ENCODE measurements at regions not wholly inside any gene's neighbourhood (a gene's known extent, or its start where the extent isn't known, plus 50 kb on each side); places are given as distances from the start of the nearest gene placed in this dataset.
"Not testable (repeated sequence)": the region's sequence is repeated elsewhere in the genome, so short reads cannot be mapped to it uniquely, and the experiment has no call there.

DNA sequence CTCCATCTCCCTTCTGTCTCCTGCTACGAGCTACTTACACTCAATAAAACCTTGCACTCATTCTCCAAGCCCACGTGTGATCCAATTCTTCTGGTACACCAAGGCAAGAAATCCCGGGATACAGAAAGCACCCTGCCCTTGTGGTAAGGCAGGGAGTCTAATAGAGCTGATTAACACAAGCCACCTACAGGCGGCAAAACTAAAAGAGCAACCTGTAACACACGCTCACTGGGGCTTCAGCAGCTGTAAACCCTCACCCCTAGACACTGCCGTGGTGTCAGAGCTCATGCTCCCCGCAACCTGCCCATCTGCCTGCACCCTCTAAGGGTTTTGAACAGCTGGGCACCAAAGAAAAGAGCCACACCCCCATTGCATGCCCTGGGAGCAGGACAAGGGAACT is 755.4 kb upstream of the HTR2C start:
- in situ Hi-C loops (cut with MboI; ENCODE audit: low pct_unique_long_range_greater_than_20kb in 2 of 9, low sequenced_read_pairs in 9 of 9, unreplicated experiment in 9 of 9) = no loop called here
- WGBS, 10 experiments = 60% methylated on average over 1 of the region's 7 CpGs; no CpG with 5 or more reads in 9 of the 10 experiments
- Histone ChIP-seq H3K4me1 (replicated peaks in 1 of 2) (no peaks in the 10 kb centered on the region), H3K27ac (no peak overlapping the region), H3K4me3 (no peak overlapping the region)
- ATAC-seq (replicated peaks in 6 of 8) = no peak

DNA sequence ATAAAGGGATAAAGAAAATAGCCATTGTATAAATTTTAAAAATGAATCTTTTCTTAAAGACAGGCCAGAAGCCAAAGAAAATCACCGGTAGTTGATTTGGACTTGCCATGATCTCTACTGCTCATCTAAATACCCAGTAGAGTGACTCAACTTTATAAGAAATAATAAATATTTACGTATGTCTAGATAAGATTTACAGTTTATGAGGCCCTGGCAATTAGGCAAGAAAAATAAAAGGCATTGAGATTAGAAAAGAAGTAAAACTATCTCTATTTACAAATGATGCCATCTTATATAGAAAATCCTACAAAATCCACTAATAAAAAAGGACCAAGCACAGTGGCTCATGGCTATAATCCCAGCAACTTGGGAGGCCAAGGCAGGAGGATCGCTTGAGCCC is 765.5 kb upstream of the HTR2C start:
- WGBS, 10 experiments = 17 to 100% (median 80%) methylated on average over 1 to 3 of the region's 3 CpGs; no CpG with 5 or more reads in 1 of the 10 experiments
- no peak overlapping the region for H3K27ac ChIP-seq
- no peak for ATAC-seq (replicated peaks in 6 of 8)
- no peaks in the 10 kb centered on the region for H3K4me1 ChIP-seq (replicated peaks in 1 of 2)
- H3K4me3 ChIP-seq = no peak overlapping the region
- in situ Hi-C loops (cut with MboI; ENCODE audit: low pct_unique_long_range_greater_than_20kb in 2 of 9, low sequenced_read_pairs in 9 of 9, unreplicated experiment in 9 of 9) = no loop called here

DNA sequence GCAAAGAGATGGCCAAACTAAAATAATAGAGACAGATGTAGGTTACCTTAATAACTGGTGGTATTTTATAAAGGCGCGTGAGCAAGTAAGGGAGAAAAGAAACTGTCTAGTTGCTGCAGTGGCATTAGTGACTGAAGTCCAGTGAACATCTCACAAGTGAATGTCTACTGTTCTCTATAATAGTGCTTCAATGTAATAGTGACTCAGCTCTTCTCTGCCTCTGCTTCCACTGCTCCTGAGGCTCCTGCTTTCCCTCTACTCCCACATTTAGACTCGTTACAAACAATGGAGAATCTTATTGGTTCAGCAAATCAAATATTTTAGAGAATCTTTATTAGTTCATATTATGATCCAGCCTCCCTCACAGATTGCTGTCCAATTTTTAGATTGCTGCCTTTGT is 779.1 kb upstream of the HTR2C start:
- in situ Hi-C loops (cut with MboI; ENCODE audit: low pct_unique_long_range_greater_than_20kb in 2 of 9, low sequenced_read_pairs in 9 of 9, unreplicated experiment in 9 of 9) = no loop called here

DNA sequence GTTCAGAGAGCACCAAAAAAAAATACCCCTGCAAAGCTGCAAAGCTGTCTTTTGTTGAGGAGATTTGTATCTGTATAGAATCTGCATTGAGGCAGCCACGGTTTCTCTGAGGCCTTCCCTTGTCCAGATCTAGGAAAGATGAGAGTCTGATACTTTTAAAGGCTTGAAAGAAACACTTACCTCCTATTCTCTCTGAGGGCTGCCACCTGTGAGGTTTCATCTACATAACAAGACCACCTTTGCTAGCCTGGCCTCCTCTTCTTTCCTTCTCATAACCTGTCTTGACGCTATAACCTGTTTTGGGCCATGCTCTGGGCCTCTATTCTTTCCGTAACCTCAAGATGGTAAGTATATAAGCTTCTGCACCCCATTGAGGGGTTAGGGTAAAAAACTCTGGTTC is 779.6 kb upstream of the HTR2C start:
- in situ Hi-C loops (cut with MboI; ENCODE audit: low pct_unique_long_range_greater_than_20kb in 2 of 9, low sequenced_read_pairs in 9 of 9, unreplicated experiment in 9 of 9) = no loop called here
- ATAC-seq (replicated peaks in 6 of 8) = no peak
- 18 to 100% (median 37%) methylated on average over 1 to 3 of the region's 3 CpGs; no CpG with 5 or more reads in 5 of the 10 experiments for WGBS, 10 experiments
- Histone ChIP-seq H3K4me1 (replicated peaks in 1 of 2) (peaks cover 0 to 2% of the 10 kb centered on the region in 2 donors), H3K27ac (no peak overlapping the region), H3K4me3 (no peak overlapping the region)

More for the DNA sequence above, 779.1 kb upstream of the HTR2C start:
- Histone ChIP-seq H3K4me1 (replicated peaks in 1 of 2) (peaks cover 0 to 2% of the 10 kb centered on the region in 2 donors), H3K4me3 (no peak overlapping the region), H3K27ac (no peak overlapping the region)
- peak in 5 of 8 experiments; percentile 34 to 57 (median 41) for ATAC-seq (replicated peaks in 6 of 8)
- 14 to 100% (median 83%) methylated on average over 1 to 3 of the region's 3 CpGs; no CpG with 5 or more reads in 5 of the 10 experiments for WGBS, 10 experiments

DNA sequence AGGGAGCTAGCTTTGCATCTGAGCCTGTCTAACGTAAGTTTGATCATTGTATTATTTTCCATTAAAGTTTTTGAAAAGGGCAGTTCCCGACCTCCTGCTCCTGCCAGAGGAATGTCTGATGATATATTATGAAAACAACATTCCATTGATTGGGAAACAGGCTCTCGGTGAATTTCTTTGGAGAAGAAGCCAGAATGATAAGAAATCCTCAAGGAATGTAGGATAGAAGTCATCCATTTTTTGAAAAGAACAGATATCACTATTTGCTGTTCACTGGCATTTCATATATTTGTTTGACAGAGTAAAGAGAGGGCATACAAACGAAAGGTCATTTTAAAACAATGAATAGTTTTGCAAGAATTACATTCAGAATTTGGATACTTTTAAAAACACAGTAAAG is 781.0 kb upstream of the HTR2C start:
- ATAC-seq (replicated peaks in 6 of 8) = no peak
- Histone ChIP-seq H3K27ac (no peak overlapping the region), H3K4me1 (replicated peaks in 1 of 2) (peaks cover 0 to 2% of the 10 kb centered on the region in 2 donors), H3K4me3 (no peak overlapping the region)
- 0 to 84% (median 72%) methylated on average over 1 to 4 of the region's 4 CpGs; no CpG with 5 or more reads in 4 of the 10 experiments for WGBS, 10 experiments
- in situ Hi-C loops (cut with MboI; ENCODE audit: low pct_unique_long_range_greater_than_20kb in 2 of 9, low sequenced_read_pairs in 9 of 9, unreplicated experiment in 9 of 9) = no loop called here

DNA sequence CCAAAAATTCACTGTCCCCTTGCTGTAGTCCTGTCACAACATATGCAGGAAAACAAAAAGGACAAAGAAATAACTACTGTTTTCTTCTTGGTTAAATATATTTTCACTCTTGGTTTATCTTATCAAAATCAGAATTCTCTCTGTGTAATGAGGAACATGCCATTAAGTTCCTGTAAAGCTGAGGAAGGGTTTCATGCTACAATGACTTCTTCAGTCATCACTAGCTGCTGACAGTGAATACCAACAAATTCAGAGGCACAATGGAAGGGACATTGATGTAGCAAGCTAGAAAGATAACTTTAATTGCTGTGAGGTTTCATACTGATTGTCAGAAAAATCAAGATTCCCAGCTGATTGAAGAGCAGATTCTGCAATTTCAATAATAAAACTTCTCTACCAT is 782.9 kb upstream of the HTR2C start:
- no peak for ATAC-seq (replicated peaks in 6 of 8)
- in situ Hi-C loops (cut with MboI; ENCODE audit: low pct_unique_long_range_greater_than_20kb in 2 of 9, low sequenced_read_pairs in 9 of 9, unreplicated experiment in 9 of 9) = no loop called here
- Histone ChIP-seq H3K4me1 (replicated peaks in 1 of 2) (peaks cover 0 to 2% of the 10 kb centered on the region in 2 donors), H3K27ac (no peak overlapping the region), H3K4me3 (no peak overlapping the region)

DNA sequence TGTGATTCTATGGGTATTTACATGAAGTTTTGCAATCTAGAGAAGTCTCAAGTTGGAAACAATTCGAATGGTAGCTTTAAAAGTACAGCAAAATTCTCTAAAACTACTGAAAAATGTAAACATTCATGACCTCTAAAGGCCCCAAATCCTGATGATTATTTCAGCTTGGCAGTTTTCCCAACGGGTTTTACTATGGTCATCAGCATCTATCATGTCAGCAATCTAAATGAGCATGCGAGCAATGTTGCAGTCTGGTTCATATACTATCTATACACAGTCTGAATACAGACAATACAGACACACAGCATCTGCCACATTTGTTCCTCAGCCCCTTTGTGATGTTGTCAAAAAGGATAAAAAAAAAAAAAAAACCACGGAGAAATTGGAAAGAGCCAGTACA is 790.3 kb upstream of the HTR2C start:
- in situ Hi-C loops (cut with MboI; ENCODE audit: low pct_unique_long_range_greater_than_20kb in 2 of 9, low sequenced_read_pairs in 9 of 9, unreplicated experiment in 9 of 9) = no loop called here
- peak in 4 of 8 experiments; percentile 49 to 70 (median 59) for ATAC-seq (replicated peaks in 6 of 8)
- Histone ChIP-seq H3K4me1 (replicated peaks in 1 of 2) (peaks cover 4 to 7% of the 10 kb centered on the region in 2 donors), H3K27ac (no peak overlapping the region), H3K4me3 (no peak overlapping the region)
- WGBS, 10 experiments = 0 to 100% (median 22%) methylated on average over 1 to 4 of the region's 4 CpGs; no CpG with 5 or more reads in 3 of the 10 experiments

DNA sequence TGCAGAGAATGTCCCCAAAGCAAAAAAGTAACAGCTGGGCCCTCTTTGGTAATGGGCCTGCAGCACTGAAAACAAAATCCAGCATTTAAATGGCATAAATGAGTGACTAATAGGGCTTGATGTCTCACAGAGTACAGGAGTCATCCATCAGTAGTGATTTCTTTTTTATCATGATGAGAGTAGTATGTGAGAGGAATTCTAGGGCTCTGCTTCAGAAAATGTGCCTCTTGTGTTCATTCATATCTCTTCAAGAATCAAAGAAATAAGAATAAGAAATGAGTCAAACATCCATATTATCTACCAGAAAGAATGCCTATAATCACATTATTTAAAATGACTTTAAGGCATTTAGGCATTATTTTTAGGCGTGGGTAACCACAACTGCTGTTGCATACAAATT is 792.9 kb upstream of the HTR2C start:
- in situ Hi-C loops (cut with MboI; ENCODE audit: low pct_unique_long_range_greater_than_20kb in 2 of 9, low sequenced_read_pairs in 9 of 9, unreplicated experiment in 9 of 9) = no loop called here
- H3K4me1 ChIP-seq (replicated peaks in 1 of 2) = peaks cover 4 to 7% of the 10 kb centered on the region in 2 donors
- no peak overlapping the region for H3K4me3 ChIP-seq
- H3K27ac ChIP-seq = no peak overlapping the region
- 0 to 100% (median 40%) methylated on average over 1 of the region's 1 CpG; no CpG with 5 or more reads in 5 of the 10 experiments for WGBS, 10 experiments
- peak in 2 of 8 experiments; percentile 53 to 70 for ATAC-seq (replicated peaks in 6 of 8)

DNA sequence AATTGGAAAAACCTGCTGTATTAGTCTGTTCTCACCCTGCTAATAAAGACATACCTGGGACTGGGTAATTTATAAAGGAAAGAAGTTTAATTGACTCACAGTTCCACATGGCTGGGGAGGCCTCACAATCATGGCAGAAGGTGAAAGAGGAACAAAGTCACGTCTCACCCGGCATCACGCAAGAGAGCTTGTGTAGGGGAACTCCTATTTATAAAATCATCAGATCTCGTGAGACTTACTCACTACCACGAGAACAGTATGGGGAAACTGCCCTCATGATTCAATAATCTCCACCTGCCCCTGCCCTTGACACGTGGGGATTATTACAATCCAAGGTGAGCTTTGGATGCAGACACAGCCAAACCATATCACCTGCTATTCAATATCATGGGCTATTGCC is 799.1 kb upstream of the HTR2C start:
- H3K4me1 ChIP-seq (replicated peaks in 1 of 2); in situ Hi-C loops (cut with MboI; ENCODE audit: low pct_unique_long_range_greater_than_20kb in 2 of 9, low sequenced_read_pairs in 9 of 9, unreplicated experiment in 9 of 9); H3K4me3 ChIP-seq; H3K27ac ChIP-seq; ATAC-seq (replicated peaks in 6 of 8): not testable (repeated sequence)
- 52 to 90% (median 86%) methylated on average over 2 to 5 of the region's 6 CpGs; no CpG with 5 or more reads in 7 of the 10 experiments for WGBS, 10 experiments

DNA sequence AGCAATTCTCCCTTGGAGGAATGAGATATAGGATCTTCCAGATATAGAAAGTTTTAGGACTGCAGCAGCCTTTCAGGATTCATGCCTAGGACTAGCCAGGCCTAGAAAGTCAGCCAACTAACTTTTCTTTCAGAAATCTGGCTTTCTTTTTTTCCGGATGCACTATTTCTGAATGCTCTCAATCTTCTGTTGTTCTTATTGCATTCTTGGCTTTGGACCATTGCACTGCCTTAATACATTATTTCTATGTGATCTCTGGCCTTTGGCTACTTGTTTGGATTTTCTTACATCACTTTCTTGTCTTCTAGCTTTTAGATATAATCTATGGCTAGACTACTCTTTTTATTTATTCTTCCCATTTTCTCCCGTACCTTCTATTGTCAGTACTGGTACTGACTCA is 813.1 kb upstream of the HTR2C start:
- no peaks in the 10 kb centered on the region for H3K4me1 ChIP-seq (replicated peaks in 1 of 2)
- in situ Hi-C loops (cut with MboI; ENCODE audit: low pct_unique_long_range_greater_than_20kb in 2 of 9, low sequenced_read_pairs in 9 of 9, unreplicated experiment in 9 of 9) = no loop called here
- H3K27ac ChIP-seq = no peak overlapping the region
- no peak for ATAC-seq (replicated peaks in 6 of 8)
- no peak overlapping the region for H3K4me3 ChIP-seq
- WGBS, 10 experiments = 0 to 100% (median 69%) methylated on average over 1 to 2 of the region's 2 CpGs; no CpG with 5 or more reads in 2 of the 10 experiments

DNA sequence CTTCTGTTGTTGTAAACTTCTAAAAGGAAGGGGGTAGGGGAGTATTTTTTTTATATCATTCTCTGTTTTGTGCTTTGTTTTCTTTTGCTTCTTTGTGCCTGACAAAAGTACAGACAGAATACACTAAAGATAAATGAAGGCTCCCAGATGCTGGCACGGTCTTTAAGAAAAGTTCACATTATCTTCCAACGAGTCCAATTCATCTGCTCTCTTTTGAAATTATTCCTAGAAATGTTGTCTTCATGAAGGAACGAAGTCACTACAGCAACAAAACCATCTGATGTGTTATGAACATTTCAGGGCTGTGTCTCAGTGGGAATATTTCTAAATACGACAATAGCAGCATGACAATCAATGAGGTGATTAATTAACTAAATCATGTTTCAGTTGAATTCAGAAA is 813.8 kb upstream of the HTR2C start:
- Histone ChIP-seq H3K27ac (no peak overlapping the region), H3K4me1 (replicated peaks in 1 of 2) (no peaks in the 10 kb centered on the region), H3K4me3 (no peak overlapping the region)
- no peak for ATAC-seq (replicated peaks in 6 of 8)
- in situ Hi-C loops (cut with MboI; ENCODE audit: low pct_unique_long_range_greater_than_20kb in 2 of 9, low sequenced_read_pairs in 9 of 9, unreplicated experiment in 9 of 9) = no loop called here
- 20 to 83% (median 55%) methylated on average over 1 to 4 of the region's 4 CpGs; no CpG with 5 or more reads in 6 of the 10 experiments for WGBS, 10 experiments

DNA sequence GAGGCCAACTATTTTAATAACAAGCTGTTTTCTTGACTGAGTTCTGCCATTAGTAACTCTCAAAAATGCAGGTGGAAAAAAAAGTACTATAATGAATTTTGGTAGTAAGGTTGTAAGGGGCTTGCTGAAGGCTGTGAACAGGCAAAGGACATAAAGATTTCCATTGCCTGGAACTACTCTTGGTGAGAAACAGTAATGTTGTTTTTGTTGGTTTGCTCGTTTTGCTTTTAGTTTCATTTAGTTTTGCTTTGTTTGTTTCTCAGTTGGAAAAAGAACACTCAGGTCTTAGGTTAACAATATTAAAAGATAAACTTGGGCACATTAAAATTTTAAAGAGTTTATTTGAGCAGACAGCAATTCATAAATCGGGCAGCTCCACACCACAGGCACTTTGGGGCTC is 824.5 kb upstream of the HTR2C start:
- Histone ChIP-seq H3K4me3 (no peak overlapping the region), H3K4me1 (replicated peaks in 1 of 2) (no peaks in the 10 kb centered on the region), H3K27ac (no peak overlapping the region)
- in situ Hi-C loops (cut with MboI; ENCODE audit: low pct_unique_long_range_greater_than_20kb in 2 of 9, low sequenced_read_pairs in 9 of 9, unreplicated experiment in 9 of 9) = no loop called here
- no peak for ATAC-seq (replicated peaks in 6 of 8)
- 0 to 93% (median 41%) methylated on average over 1 to 2 of the region's 2 CpGs; no CpG with 5 or more reads in 6 of the 10 experiments for WGBS, 10 experiments

DNA sequence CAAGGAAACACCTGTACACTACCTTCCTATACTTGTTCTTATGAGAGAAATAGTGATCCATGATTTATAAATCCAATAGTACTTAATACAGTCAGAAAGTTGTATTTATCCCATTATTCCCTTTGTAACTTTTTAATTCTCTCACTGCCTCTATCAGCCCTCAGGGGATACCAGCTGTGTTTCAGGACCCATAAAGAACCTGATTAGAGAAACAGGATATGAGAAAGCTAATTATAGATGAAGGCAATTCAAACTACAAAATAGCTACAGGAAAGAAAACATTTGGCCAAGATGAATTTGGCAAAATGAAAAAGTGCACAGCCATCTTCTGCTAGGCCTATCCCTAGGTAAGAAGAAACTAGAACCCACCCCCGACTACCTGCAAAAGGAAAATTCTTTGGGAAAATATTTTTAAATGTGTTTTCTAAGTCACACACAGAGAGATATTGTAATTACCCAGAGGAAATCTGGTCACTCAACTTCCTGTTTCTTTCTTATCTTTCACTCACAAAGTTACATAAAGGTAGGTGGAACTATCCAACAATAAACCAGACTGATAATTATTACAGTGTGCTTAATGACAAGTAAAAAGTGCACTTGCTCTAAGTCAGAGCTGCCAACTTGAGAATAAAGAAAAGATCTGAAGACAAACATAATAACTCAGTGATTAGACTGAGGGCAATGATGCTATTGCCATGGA is 836.5 kb upstream of the HTR2C start:
- H3K27ac ChIP-seq = no peak overlapping the region
- in situ Hi-C loops (cut with MboI; ENCODE audit: low pct_unique_long_range_greater_than_20kb in 2 of 9, low sequenced_read_pairs in 9 of 9, unreplicated experiment in 9 of 9) = loop anchor here in 1 of 9 experiments (25.0 kb wide), 1 partner anchor 485 kb away; no protein-coding TSS in a partner anchor
- H3K4me1 ChIP-seq (replicated peaks in 1 of 2) = no peaks in the 10 kb centered on the region
- H3K4me3 ChIP-seq = no peak overlapping the region
- no peak for ATAC-seq (replicated peaks in 6 of 8)
- 0 to 100% (median 80%) methylated on average over 1 of the region's 1 CpG; no CpG with 5 or more reads in 5 of the 10 experiments for WGBS, 10 experiments

DNA sequence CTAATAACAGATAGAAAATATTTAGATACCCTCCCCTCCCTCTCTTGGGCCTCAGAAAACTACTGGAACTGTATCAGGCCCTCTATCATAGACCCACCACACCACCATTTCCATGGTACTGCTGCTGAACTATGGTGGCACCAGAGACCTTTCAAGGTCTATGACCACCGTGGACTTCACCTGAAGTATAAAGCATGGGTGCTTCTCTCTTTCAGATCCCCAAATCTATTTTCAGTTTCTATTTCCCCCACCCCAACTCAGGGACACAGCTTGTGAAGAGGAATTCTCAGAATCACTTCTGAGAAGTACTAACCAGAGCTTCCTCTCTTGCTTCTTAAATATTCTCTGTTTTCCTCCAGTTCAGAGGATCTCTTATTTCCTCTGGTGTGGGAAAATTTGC is 840.8 kb upstream of the HTR2C start:
- Histone ChIP-seq H3K4me1 (replicated peaks in 1 of 2) (no peaks in the 10 kb centered on the region), H3K27ac (no peak overlapping the region), H3K4me3 (no peak overlapping the region)
- 20 to 100% (median 60%) methylated on average over 1 of the region's 1 CpG; no CpG with 5 or more reads in 6 of the 10 experiments for WGBS, 10 experiments
- ATAC-seq (replicated peaks in 6 of 8) = no peak
- in situ Hi-C loops (cut with MboI; ENCODE audit: low pct_unique_long_range_greater_than_20kb in 2 of 9, low sequenced_read_pairs in 9 of 9, unreplicated experiment in 9 of 9) = loop anchor here in 1 of 9 experiments (25.0 kb wide), 1 partner anchor 481 kb away; no protein-coding TSS in a partner anchor

Measured in motor neuron (in vitro differentiated cells).